GM21526 (cell line): ENCODE measurements at regions not wholly inside any gene's neighbourhood (a gene's known extent, or its start where the extent isn't known, plus 50 kb on each side); places are given as distances from the start of the nearest gene placed in this dataset.
"Not testable (repeated sequence)": the region's sequence is repeated elsewhere in the genome, so short reads cannot be mapped to it uniquely, and the experiment has no call there.

Experiments used
- ATAC-seq: cut with Tn5 transposase; IDR thresholded peaks from one replicate; pipeline ENCODE4 v1.9.1; 2021; ENCODE audit warnings: moderate library complexity; ENCODE audit not compliant: unreplicated experiment, low FRiP score

DNA sequence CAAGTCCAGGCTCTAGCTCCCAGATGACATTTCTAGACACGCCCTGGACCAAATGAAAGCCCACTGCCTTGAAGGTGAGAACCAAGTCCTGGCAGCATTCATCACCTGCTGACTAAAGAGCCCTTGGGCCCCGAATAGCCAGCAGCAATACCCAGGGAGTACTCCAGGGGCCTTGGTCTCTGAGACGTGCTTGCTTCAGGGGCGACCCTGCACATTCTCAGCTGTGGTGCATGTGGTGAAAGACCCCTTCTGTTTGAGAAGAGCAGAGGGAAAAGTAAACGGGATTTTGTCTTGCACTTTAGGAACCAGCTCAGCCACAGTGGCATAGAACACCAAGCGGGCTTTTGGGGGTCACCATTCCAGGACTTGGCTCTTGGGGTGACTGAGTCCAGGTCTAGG lies 260.5 kb upstream of the MYT1L start:
- no peak for ATAC-seq

- ATAC-seq: no peak
These were observed 259.9 kb upstream of the MYT1L start for GRCh38 chr2:2590841-2591541.

DNA sequence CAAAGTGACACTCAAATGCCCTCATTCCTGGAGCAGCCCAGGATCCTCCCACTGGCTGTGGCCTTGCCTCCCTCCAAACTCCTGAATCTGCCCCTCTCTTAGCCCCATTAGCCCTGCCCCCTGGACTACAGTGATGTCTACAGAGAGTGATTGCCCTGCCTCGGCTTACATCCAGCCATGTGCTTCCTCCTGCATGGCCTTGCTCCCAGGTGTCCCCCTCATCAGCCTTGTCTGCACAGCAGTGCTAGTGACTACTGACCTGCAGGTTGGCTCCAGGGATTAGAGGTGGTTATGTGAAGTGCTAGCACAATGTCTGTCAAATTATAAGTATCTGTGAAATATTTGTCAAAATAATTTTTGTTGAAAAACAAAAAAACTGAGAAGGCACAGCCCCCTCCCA lies 259.1 kb upstream of the MYT1L start:
- no peak for ATAC-seq

DNA sequence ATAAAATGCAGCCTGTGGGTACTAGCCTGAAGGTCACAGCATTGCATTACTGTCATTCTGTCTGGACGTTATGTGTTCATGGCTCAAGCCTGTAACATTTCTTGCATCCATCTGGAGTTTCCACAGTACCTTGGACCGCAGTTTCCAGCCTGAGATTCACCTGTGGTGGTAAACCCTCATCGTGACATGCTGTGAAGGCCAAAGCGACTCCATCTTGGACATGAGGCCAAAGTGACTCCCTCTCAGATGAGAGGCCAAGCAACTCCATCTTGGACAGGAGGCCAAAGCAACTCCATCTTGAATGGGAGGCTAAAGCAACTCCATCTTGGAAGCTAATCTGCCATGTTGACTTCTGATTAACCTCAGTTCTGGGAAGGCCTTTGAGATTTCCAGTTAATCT lies 257.7 kb upstream of the MYT1L start:
- no peak for ATAC-seq

GRCh38 chr2:2587354-2587753 lies 256.3 kb upstream of the MYT1L start:
- ATAC-seq: no peak

- ATAC-seq: no peak
These were observed 255.9 kb upstream of the MYT1L start for GRCh38 chr2:2586931-2587330.

GRCh38 chr2:2586068-2586776 lies 255.1 kb upstream of the MYT1L start:
- no peak for ATAC-seq

DNA sequence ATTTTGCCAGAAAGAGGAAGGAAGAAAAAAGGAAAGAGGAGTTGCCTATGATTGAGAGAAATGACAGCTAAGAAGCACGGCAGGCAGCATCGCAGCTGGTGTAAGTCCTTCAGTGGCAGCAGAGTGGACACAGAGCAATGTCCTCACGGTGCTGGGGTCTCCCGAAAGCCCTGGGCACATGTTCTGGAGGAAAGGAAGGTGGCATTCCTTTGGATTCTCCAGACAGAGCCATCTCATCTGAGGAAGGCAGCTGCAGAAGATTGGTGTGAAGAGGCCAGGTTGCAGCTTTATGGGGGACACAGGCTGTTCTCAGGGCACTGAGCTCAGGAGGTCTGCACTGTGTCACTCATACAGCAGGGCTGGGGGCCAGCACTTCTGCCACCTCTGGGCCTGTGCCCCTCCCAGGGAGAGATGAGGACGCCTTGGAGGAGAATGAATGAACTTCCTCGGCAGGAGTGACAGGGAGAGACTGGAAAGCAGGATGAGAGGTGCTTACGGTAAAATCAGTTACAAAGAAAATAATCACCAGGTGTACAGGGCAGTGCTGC lies 252.0 kb upstream of the MYT1L start:
- ATAC-seq: no peak

GRCh38 chr2:2581331-2582159 lies 250.5 kb upstream of the MYT1L start:
- no peak for ATAC-seq

GRCh38 chr2:2580841-2581240 lies 249.8 kb upstream of the MYT1L start:
- not testable (repeated sequence) for ATAC-seq

DNA sequence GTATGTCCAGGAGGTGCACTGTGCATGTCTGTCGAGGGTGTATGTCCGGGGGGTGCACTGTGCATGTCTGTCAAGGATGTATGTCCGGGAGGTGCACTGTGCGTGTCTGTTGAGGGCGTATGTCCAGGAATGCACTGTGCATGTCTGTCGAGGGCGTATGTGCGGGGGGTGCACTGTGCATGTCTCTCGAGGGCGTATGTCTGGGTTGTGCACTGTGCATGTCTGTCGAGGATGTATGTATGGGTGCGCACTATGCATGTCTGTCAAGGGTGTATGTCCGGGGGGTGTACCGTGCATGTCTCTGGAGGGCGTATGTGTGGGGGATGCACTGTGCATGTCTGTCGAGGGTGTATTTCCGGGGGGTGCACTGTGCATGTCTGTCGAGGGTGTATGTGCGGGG lies 249.3 kb upstream of the MYT1L start:
- no peak for ATAC-seq

- ATAC-seq: no peak
These were observed 248.7 kb upstream of the MYT1L start for GRCh38 chr2:2579814-2580213.

GRCh38 chr2:2577407-2577831 lies 246.3 kb upstream of the MYT1L start:
- no peak for ATAC-seq

GRCh38 chr2:2575870-2576386 lies 244.9 kb upstream of the MYT1L start:
- ATAC-seq: no peak

- ATAC-seq: no peak
These were observed 244.1 kb upstream of the MYT1L start for GRCh38 chr2:2575181-2575577.

- no peak for ATAC-seq
These were observed 243.5 kb upstream of the MYT1L start for GRCh38 chr2:2574401-2575180.

DNA sequence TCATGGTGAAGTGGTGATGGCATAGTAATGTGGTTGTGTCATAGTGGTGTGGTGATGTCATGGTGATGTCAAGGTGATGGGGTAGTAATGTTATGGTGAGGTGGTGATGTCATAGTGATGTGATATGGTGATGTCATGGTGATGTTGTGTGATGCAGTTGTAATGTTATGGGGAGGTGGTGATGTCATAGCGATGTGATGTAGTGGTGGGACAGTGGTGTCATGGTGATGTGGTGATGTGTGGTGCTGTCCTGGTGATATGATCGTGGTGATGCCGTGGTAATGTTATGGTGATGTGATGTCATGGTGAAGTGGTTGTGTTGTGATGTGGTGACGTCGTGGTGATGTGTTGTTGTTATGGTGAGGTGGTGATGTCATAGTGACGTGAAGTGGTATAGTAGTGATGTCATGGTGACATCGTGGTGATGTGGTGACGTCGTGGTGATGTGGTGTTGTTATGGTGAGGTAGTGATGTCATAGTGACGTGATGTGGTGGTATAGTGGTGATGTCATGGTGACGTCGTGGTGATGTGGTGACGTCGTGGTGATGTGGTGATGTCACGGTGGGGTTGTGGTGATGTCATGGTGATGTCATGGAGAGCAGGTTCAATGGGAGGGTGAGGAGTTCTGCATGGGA lies 242.7 kb upstream of the MYT1L start:
- no peak for ATAC-seq

DNA sequence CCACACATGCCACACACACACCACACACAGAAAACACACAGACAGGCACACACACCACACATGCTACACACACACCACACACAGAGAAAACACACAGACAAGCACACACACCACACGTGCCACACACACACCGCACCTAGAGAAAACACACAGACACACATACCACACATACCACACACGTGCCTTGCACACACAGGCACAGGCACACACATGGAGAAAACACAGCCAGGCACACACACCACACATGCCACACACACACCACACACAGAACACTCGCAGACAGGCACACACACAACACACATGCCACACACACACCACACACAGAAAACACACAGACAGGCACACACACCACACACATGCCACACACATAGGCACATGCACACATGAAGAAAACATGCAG lies 242.1 kb upstream of the MYT1L start:
- ATAC-seq: no peak

DNA sequence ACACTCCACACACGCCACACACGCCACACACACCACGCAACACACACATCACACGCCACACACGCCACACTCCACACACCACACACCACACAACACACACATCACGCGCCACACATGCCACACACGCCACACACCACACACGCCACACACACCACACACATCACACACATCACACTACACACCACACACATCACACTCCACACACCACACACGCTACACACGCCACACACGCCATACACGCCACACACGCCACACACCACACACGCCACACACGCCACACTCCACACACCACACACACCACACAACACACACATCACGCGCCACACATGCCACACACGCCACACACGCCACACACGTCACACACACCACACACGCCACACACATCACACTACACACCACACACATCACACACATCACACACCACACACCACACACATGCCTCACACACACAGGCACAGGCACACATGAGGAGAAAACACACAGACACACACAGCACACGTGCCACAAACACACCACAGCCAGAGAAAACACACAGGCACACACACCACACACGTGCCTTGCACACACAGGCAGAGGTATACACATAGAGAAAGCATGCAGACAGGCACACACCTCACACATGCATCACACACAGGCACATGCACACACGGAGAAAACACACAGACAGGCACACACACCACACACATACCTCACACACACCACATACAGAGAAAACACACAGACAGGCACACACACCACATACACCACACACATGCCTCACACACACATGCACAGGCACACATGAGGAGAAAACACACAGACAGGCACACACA lies 241.5 kb upstream of the MYT1L start:
- ATAC-seq: no peak
